ENCODE measurements at regions not wholly inside any gene's neighbourhood (a gene's known extent, or its start where the extent isn't known, plus 50 kb on each side); places are given as distances from the start of the nearest gene placed in this dataset.
"Not testable (repeated sequence)": the region's sequence is repeated elsewhere in the genome, so short reads cannot be mapped to it uniquely, and the experiment has no call there.

DNA sequence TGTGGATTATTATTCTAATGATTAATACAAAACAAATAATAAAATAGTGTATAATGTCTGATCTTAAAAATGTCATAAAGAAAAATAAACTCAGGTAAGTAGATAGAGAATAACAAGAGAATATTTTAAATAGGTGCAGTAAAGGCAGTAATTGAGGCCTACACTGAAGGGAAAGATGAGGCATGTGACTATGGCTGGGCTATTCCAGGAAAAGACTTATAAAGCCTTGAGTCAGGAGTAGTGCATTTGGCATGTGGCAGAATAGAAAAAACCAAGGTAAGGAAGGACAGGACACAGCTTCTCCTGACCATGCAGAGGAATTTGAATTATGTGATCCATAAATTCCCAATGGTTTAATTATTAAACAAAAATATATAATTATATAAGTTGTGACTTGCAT lies 215.6 kb upstream of the C1QTNF3 start:
- TF ChIP-seq, protein P1, sequence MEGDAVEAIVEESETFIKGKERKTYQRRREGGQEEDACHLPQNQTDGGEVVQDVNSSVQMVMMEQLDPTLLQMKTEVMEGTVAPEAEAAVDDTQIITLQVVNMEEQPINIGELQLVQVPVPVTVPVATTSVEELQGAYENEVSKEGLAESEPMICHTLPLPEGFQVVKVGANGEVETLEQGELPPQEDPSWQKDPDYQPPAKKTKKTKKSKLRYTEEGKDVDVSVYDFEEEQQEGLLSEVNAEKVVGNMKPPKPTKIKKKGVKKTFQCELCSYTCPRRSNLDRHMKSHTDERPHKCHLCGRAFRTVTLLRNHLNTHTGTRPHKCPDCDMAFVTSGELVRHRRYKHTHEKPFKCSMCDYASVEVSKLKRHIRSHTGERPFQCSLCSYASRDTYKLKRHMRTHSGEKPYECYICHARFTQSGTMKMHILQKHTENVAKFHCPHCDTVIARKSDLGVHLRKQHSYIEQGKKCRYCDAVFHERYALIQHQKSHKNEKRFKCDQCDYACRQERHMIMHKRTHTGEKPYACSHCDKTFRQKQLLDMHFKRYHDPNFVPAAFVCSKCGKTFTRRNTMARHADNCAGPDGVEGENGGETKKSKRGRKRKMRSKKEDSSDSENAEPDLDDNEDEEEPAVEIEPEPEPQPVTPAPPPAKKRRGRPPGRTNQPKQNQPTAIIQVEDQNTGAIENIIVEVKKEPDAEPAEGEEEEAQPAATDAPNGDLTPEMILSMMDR (IDR thresholded peaks at IDR 0.05; ENCODE audit: low read length): not testable (repeated sequence)
- TF ChIP-seq EZH2 (IDR thresholded peaks at IDR 0.05; ENCODE audit: borderline replicate concordance, low read length): not testable (repeated sequence)

Data from OCI-LY1 (cell line).